GM23338 (cell line): ENCODE measurements at regions not wholly inside any gene's neighbourhood (a gene's known extent, or its start where the extent isn't known, plus 50 kb on each side); places are given as distances from the start of the nearest gene placed in this dataset.

ENCODE experiments used
- ATAC-seq: fragments of 200-7000 bp; cut with Tn5 transposase; 3 replicates; pipeline ENCODE4 v1.9.1; 2020
- DNase-seq: peaks from one replicate; pipeline ENCODE4 v3.0.0-alpha.2; 2015; ENCODE audit warnings: low spot score
- H2AFZ ChIP-seq: fragments of 200-600 bp; sonication (generic); 2 replicates; pipeline ENCODE4 v1.8.0; 2016; ENCODE audit warnings: antibody characterized with exemption, mild to moderate bottlenecking, moderate library complexity
- H3F3A ChIP-seq: fragments of 200-600 bp; sonication (generic); replicated peaks from 2 replicates; pipeline ENCODE4 v1.8.0; 2017; ENCODE audit warnings: antibody characterized with exemption, mixed run types, low read depth
- H3K27ac ChIP-seq: fragments of 200-600 bp; sonication (generic); 2 replicates; pipeline ENCODE4 v1.6.1; 2016; ENCODE audit warnings: low read depth
- H3K27me3 ChIP-seq: fragments of 200-600 bp; sonication (generic); 2 replicates; pipeline ENCODE4 v1.8.0; 2016; ENCODE audit warnings: mild to moderate bottlenecking, mixed run types, moderate library complexity; ENCODE audit not compliant: insufficient read depth
- H3K36me3 ChIP-seq: fragments of 200-600 bp; sonication (generic); 2 replicates; pipeline ENCODE4 v1.8.0; 2016; ENCODE audit warnings: mild to moderate bottlenecking; ENCODE audit not compliant: insufficient read depth
- H3K4me1 ChIP-seq: fragments of 200-600 bp; sonication (generic); 2 replicates; pipeline ENCODE4 v1.8.0; 2016; ENCODE audit warnings: mild to moderate bottlenecking, moderate library complexity; ENCODE audit not compliant: insufficient read depth
- H3K4me2 ChIP-seq: fragments of 200-600 bp; sonication (generic); 2 replicates; pipeline ENCODE4 v1.7.1; 2017; ENCODE audit warnings: mixed run types
- H3K4me3 ChIP-seq: fragments of 200-600 bp; sonication (generic); 2 replicates; pipeline ENCODE4 v1.6.1; 2016; ENCODE audit warnings: mixed run types
- H3K79me2 ChIP-seq: fragments of 200-600 bp; sonication (generic); replicated peaks from 2 replicates; pipeline ENCODE4 v1.8.0; 2017; ENCODE audit warnings: mild to moderate bottlenecking; ENCODE audit not compliant: insufficient read depth
- H3K9me2 ChIP-seq: fragments of 200-600 bp; sonication (generic); 2 replicates; pipeline ENCODE4 v1.8.0; 2017; ENCODE audit not compliant: insufficient read depth
- H4K20me1 ChIP-seq: fragments of 200-600 bp; sonication (generic); replicated peaks from 2 replicates; pipeline ENCODE4 v1.8.0; 2017; ENCODE audit warnings: mild to moderate bottlenecking; ENCODE audit not compliant: insufficient read depth
- H3K27ac Mint-ChIP-seq: 2 replicates; pipeline ENCODE4 v1.8.0; 2020; ENCODE audit warnings: inconsistent platforms, mild to moderate bottlenecking, moderate library complexity, mixed read lengths
- H3K27me3 Mint-ChIP-seq: 3 replicates; pipeline ENCODE4 v1.8.0; 2022; ENCODE audit warnings: low read depth, mild to moderate bottlenecking, moderate library complexity, mixed read lengths, inconsistent platforms; ENCODE audit not compliant: insufficient read depth, poor library complexity
- H3K36me3 Mint-ChIP-seq: 3 replicates; pipeline ENCODE4 v1.8.0; 2021; ENCODE audit warnings: low read depth, mild to moderate bottlenecking, inconsistent platforms, moderate library complexity, mixed read lengths
- H3K4me1 Mint-ChIP-seq: 3 replicates; pipeline ENCODE4 v1.8.0; 2020; ENCODE audit warnings: mild to moderate bottlenecking, inconsistent platforms, mixed read lengths
- H3K4me3 Mint-ChIP-seq: 3 replicates; pipeline ENCODE4 v1.8.0; 2021; ENCODE audit warnings: moderate library complexity, mild to moderate bottlenecking, inconsistent platforms, mixed read lengths
- H3K9me3 Mint-ChIP-seq: 3 replicates; pipeline ENCODE4 v1.8.0; 2020; ENCODE audit warnings: moderate library complexity, mild to moderate bottlenecking, inconsistent platforms, mixed read lengths
- CREB1 ChIP-seq: fragments of 250-450 bp; sonication (Bioruptor Pico); IDR thresholded peaks from 2 replicates; pipeline ENCODE4 v1.5.0; 2020; ENCODE audit warnings: low read depth, mild to moderate bottlenecking, moderate library complexity
- EZH2 ChIP-seq: fragments of 200-600 bp; sonication (generic); IDR thresholded peaks from one replicate; pipeline ENCODE4 v1.8.0; 2017; ENCODE audit warnings: antibody characterized with exemption, mild to moderate bottlenecking, low read depth; ENCODE audit not compliant: unreplicated experiment
- EZH2phosphoT487 ChIP-seq: fragments of 200-600 bp; sonication (generic); IDR thresholded peaks from one replicate; pipeline ENCODE4 v1.8.1; 2018; ENCODE audit warnings: antibody characterized with exemption; ENCODE audit not compliant: unreplicated experiment
- JUNB ChIP-seq: IDR thresholded peaks from one replicate; pipeline ENCODE4 v1.6.1; 2016; ENCODE audit warnings: antibody characterized with exemption; ENCODE audit not compliant: unreplicated experiment
- NANOG ChIP-seq: IDR thresholded peaks from 2 replicates; pipeline ENCODE4 v1.6.1; 2016; ENCODE audit warnings: antibody characterized with exemption, borderline replicate concordance
- POLR2AphosphoS5 ChIP-seq: IDR thresholded peaks from 2 replicates; pipeline ENCODE4 v1.6.1; 2016; ENCODE audit warnings: antibody characterized with exemption, low read depth
- STAT1 ChIP-seq: IDR thresholded peaks from one replicate; pipeline ENCODE4 v1.6.1; 2016; ENCODE audit warnings: antibody characterized with exemption; ENCODE audit not compliant: unreplicated experiment
- ZNF114 ChIP-seq: fragments of 250-450 bp; sonication (Bioruptor Pico); IDR thresholded peaks from 2 replicates; pipeline ENCODE4 v1.5.0; 2020; ENCODE audit warnings: mild to moderate bottlenecking, moderate library complexity
- ZNF331 ChIP-seq: fragments of 250-450 bp; sonication (Bioruptor Pico); IDR thresholded peaks from 2 replicates; pipeline ENCODE4 v1.5.0; 2020; ENCODE audit warnings: low read depth, mild to moderate bottlenecking, moderate library complexity
- TF ChIP-seq, protein P1 (sequence below): fragments of 250-450 bp; sonication (Bioruptor Pico); IDR thresholded peaks from 2 replicates; pipeline ENCODE4 v1.5.0; 2020; ENCODE audit warnings: mild to moderate bottlenecking, moderate library complexity
- TF ChIP-seq, protein P2 (sequence below), 2 experiments: fragments of 200-600 bp in 1 of 2; sonication (generic) in 1 of 2; conservative IDR thresholded peaks; 2 replicates each; pipeline versions ENCODE4 v1.5.1 to v1.6.1; 2016 to 2017; ENCODE audit warnings: antibody characterized with exemption in 2 of 2, low read depth in 2 of 2, mild to moderate bottlenecking in 2 of 2, moderate library complexity in 1 of 2
- TF ChIP-seq, protein P3 (sequence below): IDR thresholded peaks from one replicate; pipeline ENCODE4 v1.6.1; 2018; ENCODE audit warnings: antibody characterized with exemption; ENCODE audit not compliant: unreplicated experiment
- TF ChIP-seq, protein P4 (sequence below): IDR thresholded peaks from 2 replicates; pipeline ENCODE4 v1.6.1; 2016; ENCODE audit warnings: antibody characterized with exemption

DNA sequence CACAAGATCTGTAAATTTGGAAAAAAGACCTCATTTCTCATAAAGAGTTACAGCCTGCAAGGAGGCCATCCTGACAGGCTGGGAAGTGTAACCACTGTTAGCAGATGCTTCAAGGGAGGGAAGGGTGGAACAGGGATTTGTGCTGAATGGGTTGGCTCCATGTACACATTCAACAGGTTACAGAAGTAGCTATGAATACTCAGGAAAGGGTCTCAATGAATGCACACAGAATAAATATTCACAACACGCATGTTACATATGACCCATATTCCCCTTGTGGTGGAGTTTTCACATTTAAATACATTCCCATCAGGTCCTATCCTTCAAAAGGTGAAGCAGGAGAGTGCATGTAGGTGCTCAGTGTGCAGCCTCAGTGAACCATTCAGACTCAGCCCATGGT lies 316.4 kb upstream of the COBL start:
- no peak overlapping the region for H2AFZ ChIP-seq
- DNase-seq, result no peak
- H3K79me2 ChIP-seq, result no peaks in the 10 kb centered on the region
- H3K27me3 Mint-ChIP-seq, result peaks cover 6% of the 10 kb centered on the region
- no peaks in the 10 kb centered on the region for H4K20me1 ChIP-seq
- no peak overlapping the region for H3K4me2 ChIP-seq
- H3K36me3 Mint-ChIP-seq, result no peaks in the 10 kb centered on the region; the same call in 2 of the 3 replicates
- no peak overlapping the region for H3K27ac Mint-ChIP-seq
- no peaks in the 10 kb centered on the region for H3F3A ChIP-seq
- no peak overlapping the region for H3K27ac ChIP-seq
- H3K4me3 ChIP-seq, result no peak overlapping the region
- H3K4me1 ChIP-seq, result no peaks in the 10 kb centered on the region
- H3K9me3 Mint-ChIP-seq, result no peaks in the 10 kb centered on the region; the same call in 1 of the 3 replicates
- H3K9me2 ChIP-seq, result peaks cover 19% of the 10 kb centered on the region
- no peak overlapping the region for H3K4me3 Mint-ChIP-seq
- no peaks in the 10 kb centered on the region for H3K27me3 ChIP-seq
- ATAC-seq, result no peak
- peaks cover 11% of the 10 kb centered on the region; the same call in 2 of the 3 replicates for H3K4me1 Mint-ChIP-seq
- TF ChIP-seq, protein P1, sequence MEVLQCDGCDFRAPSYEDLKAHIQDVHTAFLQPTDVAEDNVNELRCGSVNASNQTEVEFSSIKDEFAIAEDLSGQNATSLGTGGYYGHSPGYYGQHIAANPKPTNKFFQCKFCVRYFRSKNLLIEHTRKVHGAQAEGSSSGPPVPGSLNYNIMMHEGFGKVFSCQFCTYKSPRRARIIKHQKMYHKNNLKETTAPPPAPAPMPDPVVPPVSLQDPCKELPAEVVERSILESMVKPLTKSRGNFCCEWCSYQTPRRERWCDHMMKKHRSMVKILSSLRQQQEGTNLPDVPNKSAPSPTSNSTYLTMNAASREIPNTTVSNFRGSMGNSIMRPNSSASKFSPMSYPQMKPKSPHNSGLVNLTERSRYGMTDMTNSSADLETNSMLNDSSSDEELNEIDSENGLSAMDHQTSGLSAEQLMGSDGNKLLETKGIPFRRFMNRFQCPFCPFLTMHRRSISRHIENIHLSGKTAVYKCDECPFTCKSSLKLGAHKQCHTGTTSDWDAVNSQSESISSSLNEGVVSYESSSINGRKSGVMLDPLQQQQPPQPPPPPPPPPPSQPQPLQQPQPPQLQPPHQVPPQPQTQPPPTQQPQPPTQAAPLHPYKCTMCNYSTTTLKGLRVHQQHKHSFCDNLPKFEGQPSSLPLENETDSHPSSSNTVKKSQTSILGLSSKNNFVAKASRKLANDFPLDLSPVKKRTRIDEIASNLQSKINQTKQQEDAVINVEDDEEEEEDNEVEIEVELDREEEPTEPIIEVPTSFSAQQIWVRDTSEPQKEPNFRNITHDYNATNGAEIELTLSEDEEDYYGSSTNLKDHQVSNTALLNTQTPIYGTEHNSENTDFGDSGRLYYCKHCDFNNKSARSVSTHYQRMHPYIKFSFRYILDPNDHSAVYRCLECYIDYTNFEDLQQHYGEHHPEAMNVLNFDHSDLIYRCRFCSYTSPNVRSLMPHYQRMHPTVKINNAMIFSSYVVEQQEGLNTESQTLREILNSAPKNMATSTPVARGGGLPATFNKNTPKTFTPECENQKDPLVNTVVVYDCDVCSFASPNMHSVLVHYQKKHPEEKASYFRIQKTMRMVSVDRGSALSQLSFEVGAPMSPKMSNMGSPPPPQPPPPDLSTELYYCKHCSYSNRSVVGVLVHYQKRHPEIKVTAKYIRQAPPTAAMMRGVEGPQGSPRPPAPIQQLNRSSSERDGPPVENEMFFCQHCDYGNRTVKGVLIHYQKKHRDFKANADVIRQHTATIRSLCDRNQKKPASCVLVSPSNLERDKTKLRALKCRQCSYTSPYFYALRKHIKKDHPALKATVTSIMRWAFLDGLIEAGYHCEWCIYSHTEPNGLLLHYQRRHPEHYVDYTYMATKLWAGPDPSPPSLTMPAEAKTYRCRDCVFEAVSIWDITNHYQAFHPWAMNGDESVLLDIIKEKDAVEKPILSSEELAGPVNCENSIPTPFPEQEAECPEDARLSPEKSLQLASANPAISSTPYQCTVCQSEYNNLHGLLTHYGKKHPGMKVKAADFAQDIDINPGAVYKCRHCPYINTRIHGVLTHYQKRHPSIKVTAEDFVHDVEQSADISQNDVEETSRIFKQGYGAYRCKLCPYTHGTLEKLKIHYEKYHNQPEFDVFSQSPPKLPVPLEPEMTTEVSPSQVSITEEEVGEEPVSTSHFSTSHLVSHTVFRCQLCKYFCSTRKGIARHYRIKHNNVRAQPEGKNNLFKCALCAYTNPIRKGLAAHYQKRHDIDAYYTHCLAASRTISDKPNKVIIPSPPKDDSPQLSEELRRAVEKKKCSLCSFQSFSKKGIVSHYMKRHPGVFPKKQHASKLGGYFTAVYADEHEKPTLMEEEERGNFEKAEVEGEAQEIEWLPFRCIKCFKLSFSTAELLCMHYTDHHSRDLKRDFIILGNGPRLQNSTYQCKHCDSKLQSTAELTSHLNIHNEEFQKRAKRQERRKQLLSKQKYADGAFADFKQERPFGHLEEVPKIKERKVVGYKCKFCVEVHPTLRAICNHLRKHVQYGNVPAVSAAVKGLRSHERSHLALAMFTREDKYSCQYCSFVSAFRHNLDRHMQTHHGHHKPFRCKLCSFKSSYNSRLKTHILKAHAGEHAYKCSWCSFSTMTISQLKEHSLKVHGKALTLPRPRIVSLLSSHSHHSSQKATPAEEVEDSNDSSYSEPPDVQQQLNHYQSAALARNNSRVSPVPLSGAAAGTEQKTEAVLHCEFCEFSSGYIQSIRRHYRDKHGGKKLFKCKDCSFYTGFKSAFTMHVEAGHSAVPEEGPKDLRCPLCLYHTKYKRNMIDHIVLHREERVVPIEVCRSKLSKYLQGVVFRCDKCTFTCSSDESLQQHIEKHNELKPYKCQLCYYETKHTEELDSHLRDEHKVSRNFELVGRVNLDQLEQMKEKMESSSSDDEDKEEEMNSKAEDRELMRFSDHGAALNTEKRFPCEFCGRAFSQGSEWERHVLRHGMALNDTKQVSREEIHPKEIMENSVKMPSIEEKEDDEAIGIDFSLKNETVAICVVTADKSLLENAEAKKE (CRISPR knock-in tag), result no peak
- TF ChIP-seq, protein P2, sequence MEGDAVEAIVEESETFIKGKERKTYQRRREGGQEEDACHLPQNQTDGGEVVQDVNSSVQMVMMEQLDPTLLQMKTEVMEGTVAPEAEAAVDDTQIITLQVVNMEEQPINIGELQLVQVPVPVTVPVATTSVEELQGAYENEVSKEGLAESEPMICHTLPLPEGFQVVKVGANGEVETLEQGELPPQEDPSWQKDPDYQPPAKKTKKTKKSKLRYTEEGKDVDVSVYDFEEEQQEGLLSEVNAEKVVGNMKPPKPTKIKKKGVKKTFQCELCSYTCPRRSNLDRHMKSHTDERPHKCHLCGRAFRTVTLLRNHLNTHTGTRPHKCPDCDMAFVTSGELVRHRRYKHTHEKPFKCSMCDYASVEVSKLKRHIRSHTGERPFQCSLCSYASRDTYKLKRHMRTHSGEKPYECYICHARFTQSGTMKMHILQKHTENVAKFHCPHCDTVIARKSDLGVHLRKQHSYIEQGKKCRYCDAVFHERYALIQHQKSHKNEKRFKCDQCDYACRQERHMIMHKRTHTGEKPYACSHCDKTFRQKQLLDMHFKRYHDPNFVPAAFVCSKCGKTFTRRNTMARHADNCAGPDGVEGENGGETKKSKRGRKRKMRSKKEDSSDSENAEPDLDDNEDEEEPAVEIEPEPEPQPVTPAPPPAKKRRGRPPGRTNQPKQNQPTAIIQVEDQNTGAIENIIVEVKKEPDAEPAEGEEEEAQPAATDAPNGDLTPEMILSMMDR (conservative IDR thresholded peaks at IDR 0.05; ENCODE audit: low read depth in 2 of 2), result no peak
- TF ChIP-seq POLR2AphosphoS5, result no peak
- TF ChIP-seq EZH2phosphoT487, result no peak
- TF ChIP-seq CREB1 (CRISPR knock-in tag), result no peak
- TF ChIP-seq NANOG, result no peak
- TF ChIP-seq, protein P3, sequence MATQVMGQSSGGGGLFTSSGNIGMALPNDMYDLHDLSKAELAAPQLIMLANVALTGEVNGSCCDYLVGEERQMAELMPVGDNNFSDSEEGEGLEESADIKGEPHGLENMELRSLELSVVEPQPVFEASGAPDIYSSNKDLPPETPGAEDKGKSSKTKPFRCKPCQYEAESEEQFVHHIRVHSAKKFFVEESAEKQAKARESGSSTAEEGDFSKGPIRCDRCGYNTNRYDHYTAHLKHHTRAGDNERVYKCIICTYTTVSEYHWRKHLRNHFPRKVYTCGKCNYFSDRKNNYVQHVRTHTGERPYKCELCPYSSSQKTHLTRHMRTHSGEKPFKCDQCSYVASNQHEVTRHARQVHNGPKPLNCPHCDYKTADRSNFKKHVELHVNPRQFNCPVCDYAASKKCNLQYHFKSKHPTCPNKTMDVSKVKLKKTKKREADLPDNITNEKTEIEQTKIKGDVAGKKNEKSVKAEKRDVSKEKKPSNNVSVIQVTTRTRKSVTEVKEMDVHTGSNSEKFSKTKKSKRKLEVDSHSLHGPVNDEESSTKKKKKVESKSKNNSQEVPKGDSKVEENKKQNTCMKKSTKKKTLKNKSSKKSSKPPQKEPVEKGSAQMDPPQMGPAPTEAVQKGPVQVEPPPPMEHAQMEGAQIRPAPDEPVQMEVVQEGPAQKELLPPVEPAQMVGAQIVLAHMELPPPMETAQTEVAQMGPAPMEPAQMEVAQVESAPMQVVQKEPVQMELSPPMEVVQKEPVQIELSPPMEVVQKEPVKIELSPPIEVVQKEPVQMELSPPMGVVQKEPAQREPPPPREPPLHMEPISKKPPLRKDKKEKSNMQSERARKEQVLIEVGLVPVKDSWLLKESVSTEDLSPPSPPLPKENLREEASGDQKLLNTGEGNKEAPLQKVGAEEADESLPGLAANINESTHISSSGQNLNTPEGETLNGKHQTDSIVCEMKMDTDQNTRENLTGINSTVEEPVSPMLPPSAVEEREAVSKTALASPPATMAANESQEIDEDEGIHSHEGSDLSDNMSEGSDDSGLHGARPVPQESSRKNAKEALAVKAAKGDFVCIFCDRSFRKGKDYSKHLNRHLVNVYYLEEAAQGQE, result no peak
- TF ChIP-seq ZNF114 (CRISPR knock-in tag), result no peak
- TF ChIP-seq EZH2, result no peak
- TF ChIP-seq ZNF331, result no peak
- TF ChIP-seq, protein P4, sequence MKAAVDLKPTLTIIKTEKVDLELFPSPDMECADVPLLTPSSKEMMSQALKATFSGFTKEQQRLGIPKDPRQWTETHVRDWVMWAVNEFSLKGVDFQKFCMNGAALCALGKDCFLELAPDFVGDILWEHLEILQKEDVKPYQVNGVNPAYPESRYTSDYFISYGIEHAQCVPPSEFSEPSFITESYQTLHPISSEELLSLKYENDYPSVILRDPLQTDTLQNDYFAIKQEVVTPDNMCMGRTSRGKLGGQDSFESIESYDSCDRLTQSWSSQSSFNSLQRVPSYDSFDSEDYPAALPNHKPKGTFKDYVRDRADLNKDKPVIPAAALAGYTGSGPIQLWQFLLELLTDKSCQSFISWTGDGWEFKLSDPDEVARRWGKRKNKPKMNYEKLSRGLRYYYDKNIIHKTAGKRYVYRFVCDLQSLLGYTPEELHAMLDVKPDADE, result no peak
- TF ChIP-seq JUNB, result no peak
- no peak for TF ChIP-seq STAT1
- no peaks in the 10 kb centered on the region for H3K36me3 ChIP-seq
